AG04449 (cell line): ENCODE measurements at regions not wholly inside any gene's neighbourhood (a gene's known extent, or its start where the extent isn't known, plus 50 kb on each side); places are given as distances from the start of the nearest gene placed in this dataset.

ENCODE experiments used
- CTCF ChIA-PET: fragments of 350-600 bp; formaldehyde crosslinking; extraction: SDS; loops from one replicate; lab custom pipeline; 2021; ENCODE audit warnings: antibody characterized with exemption; lab: Yijun Ruan, JAX
- POLR2A ChIA-PET: fragments of 400-600, 350-600 bp; formaldehyde crosslinking; extraction: SDS; loops from one replicate; lab custom pipeline; 2020; ENCODE audit warnings: antibody characterized with exemption, inconsistent platforms; lab: Yijun Ruan, JAX
- DNase-seq: peaks from one replicate; pipeline ENCODE4 v3.0.0-alpha.2; 2010; ENCODE audit warnings: low read depth, low spot score
- H3K4me3 ChIP-seq: 2 replicates; pipeline ENCODE4 v1.5.1; 2011; ENCODE audit warnings: low read depth, mild to moderate bottlenecking, control low read depth, low read length
- TF ChIP-seq, protein P1 (sequence below): IDR thresholded peaks from one replicate; pipeline ENCODE4 v1.5.1; 2011; ENCODE audit warnings: mild to moderate bottlenecking, moderate library complexity, low read length, control low read depth, inconsistent platforms; ENCODE audit not compliant: insufficient read depth; ENCODE audit errors: missing control alignments

DNA sequence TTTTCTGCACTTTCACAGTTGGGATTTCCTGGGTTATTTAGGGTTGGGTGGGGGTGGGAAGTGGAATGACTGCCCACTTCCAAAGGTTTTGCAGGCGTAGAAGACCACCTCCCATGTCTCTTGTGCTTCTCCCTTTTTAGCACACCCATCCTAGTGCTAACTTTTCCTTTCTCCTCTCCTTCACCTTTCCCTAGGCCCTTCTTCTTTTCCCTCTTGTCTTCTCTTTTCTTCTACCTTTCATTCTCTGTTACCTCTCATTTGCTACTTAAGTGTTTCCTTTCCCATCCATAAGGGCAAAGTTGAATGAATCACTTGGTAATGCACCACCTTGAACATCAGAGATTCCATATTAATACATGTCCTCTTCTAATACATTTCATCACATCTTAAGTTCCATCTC lies 105.0 kb upstream of the ZNF184 start:
- POLR2A ChIA-PET = no interaction called here
- CTCF ChIA-PET = no interaction called here
- DNase-seq = no peak
- TF ChIP-seq, protein P1, sequence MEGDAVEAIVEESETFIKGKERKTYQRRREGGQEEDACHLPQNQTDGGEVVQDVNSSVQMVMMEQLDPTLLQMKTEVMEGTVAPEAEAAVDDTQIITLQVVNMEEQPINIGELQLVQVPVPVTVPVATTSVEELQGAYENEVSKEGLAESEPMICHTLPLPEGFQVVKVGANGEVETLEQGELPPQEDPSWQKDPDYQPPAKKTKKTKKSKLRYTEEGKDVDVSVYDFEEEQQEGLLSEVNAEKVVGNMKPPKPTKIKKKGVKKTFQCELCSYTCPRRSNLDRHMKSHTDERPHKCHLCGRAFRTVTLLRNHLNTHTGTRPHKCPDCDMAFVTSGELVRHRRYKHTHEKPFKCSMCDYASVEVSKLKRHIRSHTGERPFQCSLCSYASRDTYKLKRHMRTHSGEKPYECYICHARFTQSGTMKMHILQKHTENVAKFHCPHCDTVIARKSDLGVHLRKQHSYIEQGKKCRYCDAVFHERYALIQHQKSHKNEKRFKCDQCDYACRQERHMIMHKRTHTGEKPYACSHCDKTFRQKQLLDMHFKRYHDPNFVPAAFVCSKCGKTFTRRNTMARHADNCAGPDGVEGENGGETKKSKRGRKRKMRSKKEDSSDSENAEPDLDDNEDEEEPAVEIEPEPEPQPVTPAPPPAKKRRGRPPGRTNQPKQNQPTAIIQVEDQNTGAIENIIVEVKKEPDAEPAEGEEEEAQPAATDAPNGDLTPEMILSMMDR = no peak
- no peak overlapping the region for H3K4me3 ChIP-seq

DNA sequence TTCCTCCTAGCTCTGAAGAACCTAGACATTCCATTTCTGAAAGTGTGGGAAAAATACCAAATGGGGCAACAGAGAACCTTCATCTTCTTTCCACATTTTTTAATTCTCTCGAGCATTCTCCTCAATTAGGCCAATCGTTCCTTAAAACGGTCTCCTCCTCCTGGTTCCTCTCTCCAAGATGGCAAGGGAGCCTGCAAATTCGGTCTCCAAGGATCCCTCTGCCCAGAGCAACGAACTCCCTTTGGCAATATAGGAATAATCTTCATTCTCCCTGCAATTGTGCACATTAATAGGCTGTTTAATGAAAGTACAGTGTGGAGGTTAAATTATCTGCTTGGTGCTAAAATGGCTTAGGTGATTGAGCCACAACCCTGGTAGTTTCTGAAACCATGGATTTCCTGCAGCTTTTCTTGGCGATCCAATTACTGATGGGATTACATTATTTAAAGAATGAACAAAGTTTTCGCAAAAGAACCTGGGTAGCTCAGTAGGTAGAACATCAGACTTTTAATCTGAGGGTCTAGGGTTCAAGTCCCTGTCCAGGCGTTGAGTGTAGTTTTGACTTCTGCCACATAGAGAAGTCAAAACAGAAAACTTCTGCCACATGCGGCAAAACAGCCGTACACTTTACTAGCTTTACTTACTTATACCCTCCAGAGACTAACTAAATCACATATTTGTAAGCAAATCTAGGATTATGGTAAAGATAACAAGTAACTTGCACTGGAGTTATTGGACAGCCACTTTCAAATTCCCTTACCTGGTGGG lies 102.9 kb upstream of the ZNF184 start:
- TF ChIP-seq, protein P1 = no peak
- ChIA-PET POLR2A (no interaction called here), CTCF (no interaction called here)
- H3K4me3 ChIP-seq = no peak overlapping the region
- no peak for DNase-seq

DNA sequence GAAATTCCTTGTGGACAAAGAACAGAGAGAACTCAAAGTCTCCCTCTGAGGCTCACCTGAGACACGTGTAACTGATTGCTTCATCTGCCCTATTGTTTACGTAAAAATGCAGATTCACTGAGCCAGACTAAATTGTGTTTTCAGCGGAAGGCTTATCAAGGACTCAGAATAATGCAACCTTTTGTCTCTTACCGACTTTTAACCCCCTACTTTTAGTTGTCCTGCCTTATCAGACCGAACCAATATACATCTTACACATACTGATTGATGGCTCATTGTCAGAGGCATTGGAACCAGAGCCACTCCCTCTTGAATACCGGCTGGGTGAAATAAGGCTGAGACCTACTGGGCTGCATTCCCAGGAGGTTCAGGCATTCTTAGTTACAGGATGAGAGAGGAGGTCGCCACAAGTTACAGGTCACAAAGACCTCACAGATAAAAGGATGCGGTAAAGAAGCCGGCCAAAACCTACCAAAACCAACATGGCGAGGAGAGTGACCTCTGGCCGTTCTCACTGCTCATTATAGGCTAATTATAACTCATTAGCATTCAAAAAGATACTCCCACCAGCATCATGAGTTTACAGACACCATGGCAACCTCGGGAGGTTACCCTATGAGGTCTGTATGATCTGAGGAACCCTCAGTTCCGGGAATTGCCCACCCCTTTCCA lies 95.5 kb upstream of the ZNF184 start:
- ChIA-PET POLR2A (no interaction called here), CTCF (no interaction called here)
- TF ChIP-seq, protein P1 = no peak
- no peak overlapping the region for H3K4me3 ChIP-seq
- no peak for DNase-seq

DNA sequence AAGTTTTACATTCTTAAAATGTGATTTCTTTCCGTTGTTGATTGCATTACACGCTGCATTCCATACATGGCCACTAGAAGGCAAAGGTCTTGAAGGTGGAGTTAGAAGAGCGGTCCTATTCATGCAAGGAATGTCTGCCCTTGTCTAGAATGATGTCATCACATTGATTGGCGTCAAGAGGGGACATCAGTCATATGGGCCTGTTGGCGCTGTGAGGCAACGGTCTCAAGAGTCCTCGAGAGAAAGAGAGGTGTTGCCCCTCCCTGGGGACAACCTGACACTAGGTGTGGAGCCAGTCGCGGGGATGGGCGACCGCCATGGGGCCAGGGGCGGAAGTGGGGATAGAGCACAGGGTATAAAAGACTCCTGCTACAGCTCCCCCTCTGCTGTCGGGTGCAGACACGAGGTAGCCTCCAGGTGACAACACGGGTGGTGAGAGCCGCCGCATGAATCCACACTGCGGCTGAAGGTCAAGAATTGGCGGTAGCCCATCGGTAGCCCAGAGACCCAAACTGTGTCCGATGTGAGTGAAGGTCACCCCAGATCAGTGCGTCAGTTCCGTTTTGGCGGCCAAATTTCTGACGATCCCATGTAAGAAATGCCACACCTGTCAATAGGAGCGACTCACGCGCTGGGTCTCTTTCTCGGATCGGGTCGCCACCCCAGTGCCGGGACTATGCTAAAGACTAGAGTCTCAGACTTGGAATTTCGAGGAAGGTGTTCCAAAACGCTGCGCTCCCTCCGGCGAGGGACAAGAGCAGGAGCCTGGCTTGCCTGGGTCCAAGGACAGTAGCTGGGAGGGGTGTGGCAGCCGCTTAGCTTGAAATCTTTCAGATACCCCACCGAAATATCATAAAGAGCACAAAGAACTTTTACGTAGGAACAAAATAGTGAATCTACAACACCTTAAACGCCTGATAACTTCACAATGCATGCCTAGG lies 93.2 kb upstream of the ZNF184 start:
- no peak overlapping the region for H3K4me3 ChIP-seq
- ChIA-PET POLR2A (no interaction called here), CTCF (no interaction called here)

DNA sequence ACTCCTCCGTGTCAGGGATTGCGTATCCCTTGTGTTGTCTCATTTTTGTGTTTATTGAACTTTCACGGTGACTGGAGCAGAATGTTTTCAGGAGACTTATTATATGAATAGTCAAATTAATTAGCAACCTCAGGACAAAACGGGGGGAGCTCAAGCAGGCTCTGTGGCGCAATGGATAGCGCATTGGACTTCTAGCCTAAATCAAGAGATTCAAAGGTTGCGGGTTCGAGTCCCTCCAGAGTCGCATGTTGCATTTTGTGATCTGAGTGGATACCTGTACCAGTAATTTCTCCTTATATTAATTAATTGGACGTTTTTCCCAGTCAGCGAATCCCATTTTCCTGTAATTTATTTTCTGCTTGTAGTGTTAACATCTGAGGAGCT lies 89.1 kb upstream of the ZNF184 start:
- H3K4me3 ChIP-seq = no peak overlapping the region
- ChIA-PET POLR2A (no interaction called here), CTCF (no interaction called here)
- no peak for DNase-seq
- TF ChIP-seq, protein P1 = no peak

More for the DNA sequence above, 93.2 kb upstream of the ZNF184 start:
- no peak for DNase-seq
- TF ChIP-seq, protein P1 = no peak
